SW480 (cell line): ENCODE measurements at regions not wholly inside any gene's neighbourhood (a gene's known extent, or its start where the extent isn't known, plus 50 kb on each side); places are given as distances from the start of the nearest gene placed in this dataset.

Experiments used
- DNase-seq: peaks from one replicate; pipeline ENCODE4 v3.0.0-alpha.2; 2016; ENCODE audit warnings: low spot score

DNA sequence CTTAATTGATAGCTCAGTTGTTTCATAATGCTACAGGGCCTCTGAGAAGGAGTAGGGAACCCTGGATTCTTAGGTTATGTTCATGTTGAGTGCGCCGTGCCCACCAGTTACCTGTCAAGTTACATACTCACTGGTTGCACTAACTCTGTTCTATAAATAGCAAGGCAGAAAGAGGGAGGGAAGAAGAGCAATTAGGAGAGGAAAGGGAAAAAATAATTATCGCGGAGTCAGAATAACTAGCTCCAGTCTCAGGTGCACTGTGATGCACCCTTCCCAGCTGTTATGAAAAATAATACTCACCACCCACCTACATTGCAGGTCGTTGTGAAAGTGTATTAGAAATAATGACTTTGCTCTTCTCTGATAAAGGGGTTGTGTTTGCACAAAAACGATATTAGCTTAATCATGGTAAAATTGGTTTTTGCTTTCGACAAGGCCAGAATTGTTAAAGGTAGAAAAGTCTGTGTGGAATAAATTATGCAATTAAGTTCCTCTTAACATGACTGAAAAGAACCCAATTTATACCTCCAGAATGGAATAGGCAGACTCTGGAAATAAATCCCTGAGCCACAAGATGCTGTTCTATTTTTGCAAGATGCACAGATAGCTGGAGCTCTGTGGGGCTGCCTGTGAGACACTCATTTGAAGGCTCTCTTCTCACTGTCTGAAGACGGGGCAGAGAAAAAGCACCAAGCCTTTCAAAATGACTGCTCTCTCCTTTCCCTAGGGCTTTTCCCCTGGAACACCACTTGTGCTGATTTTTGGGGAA, 137.6 kb upstream of the PITRM1 start:
- DNase-seq = no peak

DNA sequence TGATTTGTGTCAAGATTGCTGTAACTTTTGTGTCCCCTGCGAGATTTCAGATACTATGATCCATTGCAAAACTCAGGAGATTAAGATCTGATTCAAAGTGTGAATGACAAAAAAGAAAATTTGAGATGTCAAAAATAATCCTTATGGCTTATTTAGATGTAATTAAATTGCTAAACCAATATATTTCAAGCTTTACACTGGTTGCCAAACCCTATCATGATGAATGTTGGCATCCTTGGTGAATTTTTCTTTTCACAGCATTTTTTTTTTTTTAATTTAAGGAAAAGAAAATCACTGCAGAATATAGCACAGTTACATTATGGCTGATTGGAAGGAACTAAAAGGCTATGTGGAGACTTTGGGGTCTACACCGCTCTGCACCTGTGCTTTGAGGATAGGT, 133.5 kb upstream of the PITRM1 start:
- no peak for DNase-seq

DNA sequence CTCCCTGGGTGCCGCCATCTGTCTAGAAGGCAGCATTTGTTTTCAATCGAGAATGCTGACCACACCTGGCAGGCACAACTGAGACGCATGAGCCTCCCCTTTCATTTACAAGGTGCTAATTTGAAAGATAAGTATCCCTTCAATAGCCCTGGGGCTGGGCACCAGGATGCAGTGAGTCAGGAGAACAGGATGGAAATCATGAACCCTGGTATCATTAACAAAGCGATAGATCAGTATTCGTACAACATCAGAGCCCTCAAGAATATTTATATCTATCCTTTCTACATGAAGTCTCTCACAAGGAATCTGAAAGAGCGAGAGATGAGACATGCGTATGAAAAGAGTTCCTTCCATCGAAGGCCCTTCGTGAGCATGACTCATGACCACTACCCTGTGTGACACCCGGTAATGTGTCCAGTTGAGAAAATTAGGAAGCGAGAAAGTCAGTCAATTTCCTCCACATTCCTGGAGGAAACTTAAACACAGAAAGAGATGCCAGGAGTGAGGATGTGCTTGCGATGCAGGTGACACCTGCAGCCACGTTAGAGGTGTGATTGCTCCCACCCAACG, 123.1 kb upstream of the PITRM1 start:
- no peak for DNase-seq

DNA sequence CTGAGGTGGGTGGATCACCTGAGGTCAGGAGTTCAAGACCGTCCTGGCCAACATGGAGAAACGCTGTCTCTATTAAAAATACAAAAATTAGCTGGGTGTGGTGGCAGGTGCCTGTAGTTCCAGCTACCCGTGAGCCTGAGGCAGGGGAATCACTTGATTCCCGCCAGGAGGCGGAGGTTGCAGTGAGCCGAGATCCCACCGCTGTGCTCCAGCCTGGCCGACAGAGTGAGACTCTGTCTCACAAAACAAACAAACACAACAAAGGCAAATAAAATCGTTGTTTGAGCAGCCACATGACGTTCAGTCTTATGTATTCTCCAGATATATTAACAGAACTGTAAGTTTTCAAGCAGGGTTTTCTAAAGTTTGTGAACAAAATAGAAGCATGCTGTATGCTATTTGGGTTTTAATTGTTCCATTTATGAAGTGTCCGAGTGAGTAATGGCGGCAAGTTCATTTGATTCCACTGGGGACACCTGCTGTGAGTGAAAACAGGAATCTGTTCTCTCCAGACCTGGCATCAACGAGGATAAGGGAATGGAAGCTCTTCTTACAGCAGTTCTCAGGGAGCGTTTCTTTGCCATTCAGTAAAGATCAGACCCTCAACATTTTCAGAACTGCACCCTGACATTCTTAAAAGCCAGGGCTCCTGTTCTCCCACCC, 122.5 kb upstream of the PITRM1 start:
- DNase-seq = no peak

DNA sequence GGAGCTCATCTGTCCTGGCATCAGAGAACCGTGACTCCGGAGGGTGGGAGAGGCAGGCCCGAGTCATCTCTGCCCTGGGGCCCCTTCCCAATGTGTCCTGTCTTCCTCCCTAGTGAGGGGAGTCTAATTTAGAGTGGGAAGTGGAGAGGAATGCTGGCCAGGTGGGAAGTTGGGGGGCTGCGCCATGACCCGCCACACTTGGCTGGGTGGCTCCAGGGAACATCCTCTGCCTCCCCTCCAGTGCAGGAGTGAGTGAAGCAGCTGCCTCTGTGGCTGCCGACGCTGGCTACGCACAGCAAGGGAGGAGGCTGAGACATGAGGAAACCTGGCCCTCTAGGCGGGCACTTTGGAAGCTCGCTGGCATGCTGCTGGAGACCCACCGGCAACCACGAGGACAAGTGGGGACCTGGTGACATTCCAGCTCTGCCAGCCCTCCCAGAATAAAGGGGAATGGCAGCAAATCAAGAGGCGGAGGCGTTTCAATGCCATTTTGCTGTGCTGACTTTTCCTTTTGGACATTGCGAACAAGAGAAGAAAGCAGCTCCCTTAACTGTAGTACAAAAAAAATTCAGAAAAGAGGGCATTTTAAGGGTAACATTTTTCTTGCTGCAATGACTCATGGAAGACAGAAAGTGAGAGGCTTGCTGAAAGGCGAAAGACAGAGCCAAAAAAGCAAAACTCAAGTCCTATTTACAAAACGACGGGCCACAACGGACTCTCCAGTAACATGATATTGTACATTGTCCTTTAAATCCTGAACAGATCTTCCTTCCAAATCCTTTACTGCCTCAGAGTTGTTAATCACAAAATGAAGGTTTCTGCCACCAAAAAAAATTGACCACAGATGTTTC, 121.2 kb upstream of the PITRM1 start:
- no peak for DNase-seq

DNA sequence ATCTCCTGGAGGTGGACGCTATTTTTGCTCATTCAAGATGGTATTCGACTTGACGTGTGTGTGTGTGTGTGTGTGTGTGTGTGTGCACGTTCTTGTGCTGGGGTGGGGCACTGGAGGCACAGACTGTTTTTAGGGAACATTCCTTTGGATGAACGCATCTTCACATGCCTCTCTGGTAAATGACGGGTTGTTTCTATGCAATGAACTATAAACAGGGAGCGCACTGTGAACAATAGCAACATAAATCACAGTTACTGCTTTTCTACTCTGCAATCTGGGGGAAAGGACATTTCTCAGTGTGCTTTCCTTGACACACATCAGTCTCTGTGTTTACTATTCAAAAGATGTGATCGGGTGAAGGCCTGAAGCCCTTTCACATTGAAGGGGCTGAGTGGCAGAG, 120.1 kb upstream of the PITRM1 start:
- DNase-seq = no peak

DNA sequence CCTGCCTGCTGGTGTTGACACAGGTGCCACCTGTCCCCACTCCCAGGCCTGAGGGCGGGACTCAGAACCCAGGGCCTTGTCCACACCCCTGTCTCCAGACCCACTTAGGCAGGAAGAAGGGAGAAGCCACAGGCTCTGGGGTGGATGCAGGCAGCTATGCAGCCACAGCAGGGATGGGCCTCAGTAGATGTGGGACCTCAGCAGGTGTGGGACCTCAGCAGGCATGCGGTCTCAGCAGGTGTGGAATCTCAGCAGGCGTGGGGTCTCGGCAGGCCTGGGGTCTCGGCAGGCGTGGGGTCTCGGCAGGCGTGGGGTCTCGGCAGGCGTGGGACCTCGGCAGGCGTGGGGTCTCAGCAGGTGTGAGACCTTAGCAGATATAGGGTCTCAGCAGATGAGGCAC, 118.0 kb upstream of the PITRM1 start:
- no peak for DNase-seq

DNA sequence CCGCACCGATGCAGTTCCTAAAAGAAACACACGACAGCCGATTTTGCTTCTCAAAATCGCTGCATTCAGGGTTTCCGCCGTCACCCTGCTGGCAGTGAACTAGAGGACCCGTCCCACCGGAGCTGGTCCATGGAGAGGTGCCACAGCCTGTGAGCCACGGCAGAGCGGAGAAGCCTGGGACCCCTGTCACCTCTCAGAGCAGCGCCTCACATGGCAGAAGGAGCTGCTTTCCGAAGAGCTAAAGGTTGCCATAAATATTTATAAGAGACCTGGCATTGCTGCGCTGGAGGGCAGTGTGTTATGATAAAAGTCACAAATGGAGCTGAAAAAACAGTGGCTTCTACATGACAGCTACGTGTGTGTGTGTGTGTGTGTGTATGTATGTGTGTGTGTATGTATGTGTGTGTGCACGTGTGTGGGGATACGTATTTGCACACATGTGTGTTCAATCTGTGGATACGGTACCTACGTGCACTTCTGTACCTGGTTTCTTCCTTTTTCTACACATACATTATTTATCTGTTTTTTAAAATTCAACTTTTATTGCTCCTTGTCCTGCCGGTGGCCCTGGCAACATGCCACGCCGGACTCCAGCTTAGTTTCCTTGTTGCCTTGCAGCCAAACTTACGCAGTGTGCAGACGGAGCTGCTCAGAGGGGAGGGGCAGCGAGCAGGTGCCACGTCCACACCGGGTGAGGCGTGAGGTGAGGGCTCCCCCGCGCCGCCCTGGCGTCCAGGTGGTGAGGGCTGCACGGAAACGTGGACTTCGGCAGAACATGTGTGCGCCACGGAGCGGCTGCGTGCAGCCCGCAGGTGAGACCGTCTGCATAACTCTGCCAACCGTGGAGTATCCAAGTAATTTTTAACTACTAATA, 115.2 kb upstream of the PITRM1 start:
- peak; percentile 37 for DNase-seq

DNA sequence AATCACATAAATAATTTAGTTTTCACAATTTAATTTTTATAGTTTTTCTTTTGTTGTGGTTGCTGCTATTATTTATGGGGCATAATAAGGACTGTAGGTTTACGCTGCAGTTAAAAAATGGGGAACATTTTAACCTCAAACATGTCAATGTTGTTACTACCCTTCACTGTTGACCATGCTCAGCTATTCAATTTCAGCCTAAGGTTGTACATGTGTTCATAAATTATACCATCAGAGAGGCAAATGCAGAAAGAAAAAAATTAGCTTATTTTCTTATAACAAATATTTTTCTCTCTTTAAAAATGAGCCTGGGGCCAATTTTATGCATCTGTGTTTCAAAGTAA, 110.1 kb upstream of the PITRM1 start:
- no peak for DNase-seq

DNA sequence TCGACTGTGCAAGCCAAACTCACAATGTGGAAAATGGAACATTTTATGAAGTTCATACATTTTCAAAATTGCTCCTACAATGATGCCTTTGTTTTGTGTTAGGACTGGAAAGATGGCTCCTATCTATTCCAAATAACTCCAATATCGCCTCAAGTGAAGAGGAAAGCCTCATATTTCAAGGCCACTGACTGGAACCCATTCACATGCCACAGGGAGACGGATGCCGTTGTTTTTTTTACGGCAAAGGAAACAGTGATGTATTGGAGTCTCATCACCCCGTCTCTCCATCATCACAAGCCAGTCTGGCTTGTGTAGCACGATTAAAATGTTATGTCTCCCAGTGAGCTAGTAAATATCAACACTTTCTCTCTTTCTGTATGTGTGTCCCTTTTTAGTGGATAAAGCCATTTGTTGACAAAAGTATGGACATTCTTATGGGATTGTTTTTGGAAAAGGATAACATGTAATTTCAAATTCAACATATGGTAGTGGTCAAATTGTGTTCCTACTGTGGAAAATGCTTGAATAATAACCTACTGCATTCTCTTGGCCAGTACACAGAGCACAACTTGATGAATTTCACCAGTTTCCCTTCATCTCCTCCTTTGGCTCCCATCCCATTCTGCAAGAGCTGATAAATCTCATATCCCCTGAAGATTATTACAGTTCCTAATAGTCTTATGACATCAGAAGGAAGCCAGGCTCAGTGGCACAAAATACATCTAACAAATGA, 109.5 kb upstream of the PITRM1 start:
- DNase-seq = no peak

DNA sequence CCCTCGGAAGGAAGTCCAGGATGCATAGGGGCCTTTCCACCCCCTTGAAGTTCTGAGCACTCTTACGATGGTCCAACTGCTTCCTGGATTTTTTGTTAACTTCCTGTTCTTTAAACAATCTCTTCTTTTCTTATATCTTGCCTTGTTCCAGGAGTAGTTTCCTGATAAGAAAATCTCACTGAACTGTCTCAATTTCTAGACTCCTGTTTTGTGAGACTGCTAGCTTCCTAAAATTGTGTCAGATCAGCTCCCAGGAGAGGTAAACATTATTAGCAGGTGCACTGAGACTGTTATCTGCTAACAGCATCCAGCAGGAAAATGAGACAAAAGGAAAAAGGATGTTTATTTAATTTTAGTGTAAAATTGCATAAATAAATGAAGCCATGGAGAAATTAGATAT, 106.2 kb upstream of the PITRM1 start:
- DNase-seq = no peak

DNA sequence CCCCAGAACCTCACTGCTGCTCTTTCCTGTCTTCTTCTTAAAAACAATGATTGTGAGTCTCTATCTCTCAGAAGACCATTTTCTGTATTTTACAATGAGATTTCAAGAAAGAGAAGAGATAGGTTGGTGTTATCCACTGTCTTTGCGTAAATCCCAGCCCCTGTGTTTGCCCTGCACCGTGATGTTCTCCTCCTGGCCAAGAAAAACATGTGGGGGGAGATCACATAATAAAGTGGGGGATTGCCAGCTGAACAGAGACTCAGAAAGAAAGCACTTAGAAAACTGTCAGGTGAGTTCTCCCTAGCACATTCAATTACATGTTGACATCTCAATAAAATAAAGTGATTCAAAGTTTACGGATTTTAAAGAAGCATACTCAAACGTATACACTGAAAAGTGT, 105.0 kb upstream of the PITRM1 start:
- DNase-seq = no peak

DNA sequence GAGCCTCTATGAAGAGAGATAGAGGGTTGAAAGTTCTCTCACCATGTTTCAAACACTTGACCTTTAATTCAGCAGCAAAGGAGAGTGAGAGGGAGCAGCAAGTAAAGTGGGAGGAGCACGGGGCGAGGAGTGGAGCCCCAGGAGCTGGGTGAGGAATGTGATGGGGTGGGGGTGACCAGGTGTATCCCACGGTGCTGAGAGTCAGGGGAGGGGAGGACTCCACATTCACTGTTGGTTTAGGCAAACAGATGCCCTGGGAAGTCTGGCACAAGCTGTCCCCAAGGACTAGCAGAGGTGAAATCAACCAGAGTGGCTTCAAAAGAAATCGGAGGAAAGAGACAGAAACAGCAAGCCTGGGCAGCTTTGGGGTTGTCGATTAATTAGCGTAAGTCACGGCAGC, 101.8 kb upstream of the PITRM1 start:
- DNase-seq = no peak

DNA sequence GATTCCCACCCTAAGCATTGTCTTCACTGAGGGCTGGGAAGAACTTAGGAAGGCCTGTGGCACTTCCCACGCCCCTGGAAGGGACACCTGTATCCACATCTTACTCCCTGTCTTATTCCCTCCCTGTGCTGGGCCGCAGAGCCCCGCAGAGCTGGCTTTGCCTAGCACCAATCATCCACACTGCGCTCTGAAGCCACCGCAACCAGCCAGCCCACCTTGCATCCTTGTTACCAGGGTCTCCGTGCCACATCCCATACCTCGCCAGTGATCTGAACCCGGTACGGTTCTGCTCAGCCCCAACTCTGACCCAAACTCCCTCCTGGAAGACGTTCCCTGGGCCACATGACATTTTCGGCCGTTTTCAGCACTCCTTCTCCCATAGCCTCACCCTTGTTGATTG, 101.4 kb upstream of the PITRM1 start:
- DNase-seq = no peak

DNA sequence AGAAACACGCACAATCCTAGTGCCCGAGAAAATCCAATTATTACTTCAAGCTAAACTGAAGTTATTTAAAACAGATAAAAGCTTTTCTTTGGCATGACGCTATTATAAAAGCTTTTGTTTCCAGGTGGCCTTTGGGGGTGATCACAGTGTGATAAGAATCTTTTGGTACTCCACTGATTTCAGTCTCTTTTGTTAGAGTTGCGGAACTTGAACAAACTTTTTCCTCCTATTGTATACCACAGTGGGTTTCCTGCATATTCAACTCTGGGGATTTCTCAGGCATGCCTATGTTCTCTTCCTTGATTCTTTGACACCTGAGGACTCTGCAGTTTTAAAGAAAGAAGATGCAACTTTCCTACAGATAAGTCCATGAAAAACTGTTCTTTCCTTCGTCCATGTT, 99.7 kb upstream of the PITRM1 start:
- DNase-seq = no peak

DNA sequence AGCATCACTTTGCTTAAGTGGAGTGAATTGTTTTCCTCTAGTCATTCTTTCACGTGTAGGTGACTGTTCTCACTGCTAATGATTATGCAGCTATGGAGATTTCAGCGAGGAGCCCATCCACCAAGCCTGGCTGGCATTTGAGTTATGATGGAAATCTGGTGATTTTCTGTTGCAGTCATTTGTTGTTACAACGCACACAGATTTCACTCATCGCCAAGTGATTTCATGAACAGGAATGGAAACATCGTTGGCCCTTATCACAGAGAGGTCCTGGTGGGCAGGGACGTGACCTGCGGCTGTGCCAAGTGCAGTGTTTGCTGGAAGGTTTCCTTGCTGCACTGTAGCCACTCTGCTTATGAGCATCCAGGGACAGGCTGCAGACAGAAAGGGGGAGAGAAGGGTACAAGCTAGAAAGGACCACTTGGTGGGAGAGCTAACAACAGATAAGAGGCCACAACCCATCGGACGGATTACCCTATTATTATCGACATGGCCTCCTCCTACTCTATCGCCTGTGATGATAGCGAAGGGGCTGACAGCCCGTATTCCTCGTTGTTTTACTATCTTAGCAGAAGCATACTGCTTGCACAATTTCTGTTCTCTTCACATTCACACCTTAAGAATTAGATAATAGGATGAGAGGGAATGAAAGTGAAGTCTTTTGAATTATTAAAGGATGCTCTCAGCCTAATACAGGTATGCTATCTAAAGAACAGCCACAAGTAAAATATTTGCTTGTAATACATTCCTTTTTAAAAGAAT, 99.0 kb upstream of the PITRM1 start:
- no peak for DNase-seq

DNA sequence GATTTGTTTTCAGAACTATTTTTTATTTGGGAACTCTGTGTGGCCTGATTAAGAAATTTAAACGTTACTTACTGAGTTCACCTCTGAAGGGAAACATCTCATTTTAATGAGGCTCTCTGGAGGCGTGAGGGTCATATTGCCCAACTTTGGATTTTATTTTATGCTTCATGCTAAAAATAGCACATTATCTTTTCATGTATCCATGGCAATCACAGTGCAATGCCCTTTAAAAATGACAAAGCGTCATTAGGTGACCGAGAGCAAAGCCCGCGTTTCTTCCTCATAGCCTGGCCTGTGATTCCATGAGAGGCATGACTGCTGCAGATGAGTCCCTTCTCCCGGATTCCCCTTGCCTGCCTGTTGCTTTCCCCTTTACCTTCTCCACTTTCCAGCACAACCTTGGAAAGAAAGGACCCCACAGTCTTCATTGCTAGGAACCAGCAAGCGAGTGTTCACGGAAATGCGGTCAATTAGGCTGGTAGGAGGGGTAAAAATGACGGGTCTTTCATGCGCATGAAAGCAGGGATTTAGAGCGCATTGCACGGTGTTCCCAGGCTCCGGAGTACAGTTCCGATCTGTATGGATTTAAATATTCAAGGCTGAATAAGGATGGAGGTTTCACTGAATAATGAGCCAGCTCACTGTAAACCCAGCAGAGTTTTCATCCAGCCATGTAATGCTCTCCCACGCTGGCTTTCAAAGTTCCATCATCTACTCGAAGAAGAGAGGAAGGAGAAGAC, 98.2 kb upstream of the PITRM1 start:
- no peak for DNase-seq

DNA sequence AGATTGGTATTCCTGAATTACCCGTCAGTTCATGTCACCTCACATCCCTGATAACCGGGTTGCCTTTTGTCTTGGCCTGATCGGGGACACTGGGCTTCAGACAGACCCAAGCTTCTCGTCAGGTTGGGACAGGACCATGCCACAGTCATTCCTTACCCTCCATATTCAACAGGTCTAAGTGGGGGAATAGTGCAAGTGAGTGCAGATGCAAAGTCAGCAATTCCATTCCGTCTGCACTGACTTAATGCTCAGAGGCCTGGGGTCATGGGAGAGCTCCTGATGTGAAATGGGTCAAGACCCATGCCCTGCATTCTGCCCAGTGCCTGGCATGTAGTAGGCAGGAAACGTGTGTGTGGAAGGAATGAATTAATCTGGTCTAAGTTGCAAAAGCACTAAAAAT, 95.4 kb upstream of the PITRM1 start:
- DNase-seq = no peak

DNA sequence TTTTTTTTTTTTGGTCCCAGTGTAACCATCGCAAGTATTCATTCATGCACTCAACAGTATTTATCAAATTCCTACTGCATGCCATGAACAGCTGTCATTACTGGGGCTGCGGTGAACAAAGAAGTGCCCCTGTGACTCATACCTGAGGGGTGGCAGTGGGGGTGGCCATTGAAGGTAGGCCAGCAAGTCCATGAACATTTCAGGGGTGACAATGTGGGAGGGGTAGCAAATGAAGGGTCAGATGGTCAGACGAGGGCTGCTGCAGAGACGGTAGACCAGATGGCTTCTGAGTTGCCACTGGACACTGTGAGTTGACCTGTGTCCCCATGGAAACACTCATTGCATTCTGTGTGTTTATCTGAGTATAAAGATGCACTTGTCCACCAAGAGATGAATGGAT, 92.5 kb upstream of the PITRM1 start:
- peak; percentile 49 for DNase-seq
